Smooth muscle cell (in vitro differentiated cells): ENCODE measurements at regions not wholly inside any gene's neighbourhood (a gene's known extent, or its start where the extent isn't known, plus 50 kb on each side); places are given as distances from the start of the nearest gene placed in this dataset.

ENCODE experiments used
- DNase-seq: peaks from one replicate; lab custom pipeline; 2025; ENCODE audit not compliant: unreplicated experiment; lab: John Stamatoyannopoulos, UW
- H2AFZ ChIP-seq: fragments of 200-600 bp; sonication (generic); 2 replicates; pipeline ENCODE4 v1.6.0; 2016; ENCODE audit warnings: antibody characterized with exemption, low read depth, mild to moderate bottlenecking
- H3F3A ChIP-seq: fragments of 200-600 bp; sonication (generic); 2 replicates; pipeline ENCODE4 v1.6.0; 2017; ENCODE audit warnings: antibody characterized with exemption, low read depth
- H3K27ac ChIP-seq: fragments of 200-600 bp; sonication (generic); 2 replicates; pipeline ENCODE4 v1.5.1; 2016; ENCODE audit warnings: low read depth, mild to moderate bottlenecking
- H3K27me3 ChIP-seq: fragments of 200-600 bp; sonication (generic); 2 replicates; pipeline ENCODE4 v1.6.1; 2016; ENCODE audit warnings: low read depth, mild to moderate bottlenecking
- H3K36me3 ChIP-seq: fragments of 200-600 bp; sonication (generic); 2 replicates; pipeline ENCODE4 v1.5.1; 2016; ENCODE audit warnings: low read depth
- H3K4me1 ChIP-seq: fragments of 200-600 bp; sonication (generic); 2 replicates; pipeline ENCODE4 v1.5.1; 2016; ENCODE audit warnings: low read depth
- H3K4me2 ChIP-seq: fragments of 200-600 bp; sonication (generic); 2 replicates; pipeline ENCODE4 v1.6.0; 2016; ENCODE audit warnings: mild to moderate bottlenecking
- H3K4me3 ChIP-seq: fragments of 200-600 bp; sonication (generic); 2 replicates; pipeline ENCODE4 v1.5.1; 2016; ENCODE audit warnings: mild to moderate bottlenecking
- H3K79me2 ChIP-seq: fragments of 200-600 bp; sonication (generic); 2 replicates; pipeline ENCODE4 v1.6.0; 2016; ENCODE audit warnings: low read depth, mild to moderate bottlenecking
- H3K9ac ChIP-seq: fragments of 200-600 bp; sonication (generic); 2 replicates; pipeline ENCODE4 v1.6.0; 2016; ENCODE audit warnings: low read depth
- H3K9me3 ChIP-seq: fragments of 200-600 bp; sonication (generic); replicated peaks from 2 replicates; pipeline ENCODE4 v1.5.1; 2016; ENCODE audit warnings: low read depth
- H4K20me1 ChIP-seq: fragments of 200-600 bp; sonication (generic); 2 replicates; pipeline ENCODE4 v1.6.0; 2016; ENCODE audit warnings: low read depth
- WGBS: methylation state at CpG from one replicate; pipeline ENCODE4 v1.1.7; 2016; ENCODE audit warnings: low lambda C conversion rate; 5-methylcytosine and 5-hydroxymethylcytosine counted together
- TF ChIP-seq, protein P1 (sequence below): fragments of 200-600 bp; sonication (generic); IDR thresholded peaks from 2 replicates; pipeline ENCODE4 v1.5.1; 2017; ENCODE audit warnings: borderline replicate concordance, mild to moderate bottlenecking, antibody characterized with exemption; ENCODE audit not compliant: insufficient read depth, poor library complexity, severe bottlenecking

DNA sequence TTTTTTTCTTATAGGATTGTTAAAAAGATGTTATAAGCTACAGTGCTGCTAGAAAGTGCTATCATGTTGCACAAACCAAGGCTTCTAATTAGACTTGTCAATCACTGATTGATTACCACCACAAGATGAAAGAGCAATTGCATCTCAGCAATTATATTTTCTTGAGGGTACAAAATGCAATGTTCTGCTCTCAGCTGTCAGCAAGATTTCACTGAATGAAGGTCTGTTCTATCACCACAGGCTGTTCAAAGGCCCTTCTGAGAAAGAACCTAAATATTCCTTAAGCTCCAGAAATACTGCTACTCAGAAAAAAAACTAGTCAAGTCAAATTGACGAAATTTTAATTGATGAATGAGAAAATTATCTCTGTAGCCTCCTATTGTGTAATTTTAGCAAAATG is 301.9 kb upstream of the KYNU start:
- Histone ChIP-seq H3K4me3 (no peak overlapping the region), H3K36me3 (no peaks in the 10 kb centered on the region), H3K9me3 (no peaks in the 10 kb centered on the region), H3K4me1 (no peaks in the 10 kb centered on the region), H3K27me3 (no peaks in the 10 kb centered on the region), H3K79me2 (no peaks in the 10 kb centered on the region), H2AFZ (no peak overlapping the region), H3K4me2 (no peak overlapping the region), H3K9ac (no peak overlapping the region), H4K20me1 (no peaks in the 10 kb centered on the region), H3F3A (no peaks in the 10 kb centered on the region), H3K27ac (no peak overlapping the region)
- DNase-seq, result no peak
- WGBS, result 54% methylated on average over 1 of the region's 1 CpG
- TF ChIP-seq, protein P1, sequence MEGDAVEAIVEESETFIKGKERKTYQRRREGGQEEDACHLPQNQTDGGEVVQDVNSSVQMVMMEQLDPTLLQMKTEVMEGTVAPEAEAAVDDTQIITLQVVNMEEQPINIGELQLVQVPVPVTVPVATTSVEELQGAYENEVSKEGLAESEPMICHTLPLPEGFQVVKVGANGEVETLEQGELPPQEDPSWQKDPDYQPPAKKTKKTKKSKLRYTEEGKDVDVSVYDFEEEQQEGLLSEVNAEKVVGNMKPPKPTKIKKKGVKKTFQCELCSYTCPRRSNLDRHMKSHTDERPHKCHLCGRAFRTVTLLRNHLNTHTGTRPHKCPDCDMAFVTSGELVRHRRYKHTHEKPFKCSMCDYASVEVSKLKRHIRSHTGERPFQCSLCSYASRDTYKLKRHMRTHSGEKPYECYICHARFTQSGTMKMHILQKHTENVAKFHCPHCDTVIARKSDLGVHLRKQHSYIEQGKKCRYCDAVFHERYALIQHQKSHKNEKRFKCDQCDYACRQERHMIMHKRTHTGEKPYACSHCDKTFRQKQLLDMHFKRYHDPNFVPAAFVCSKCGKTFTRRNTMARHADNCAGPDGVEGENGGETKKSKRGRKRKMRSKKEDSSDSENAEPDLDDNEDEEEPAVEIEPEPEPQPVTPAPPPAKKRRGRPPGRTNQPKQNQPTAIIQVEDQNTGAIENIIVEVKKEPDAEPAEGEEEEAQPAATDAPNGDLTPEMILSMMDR, result no peak

DNA sequence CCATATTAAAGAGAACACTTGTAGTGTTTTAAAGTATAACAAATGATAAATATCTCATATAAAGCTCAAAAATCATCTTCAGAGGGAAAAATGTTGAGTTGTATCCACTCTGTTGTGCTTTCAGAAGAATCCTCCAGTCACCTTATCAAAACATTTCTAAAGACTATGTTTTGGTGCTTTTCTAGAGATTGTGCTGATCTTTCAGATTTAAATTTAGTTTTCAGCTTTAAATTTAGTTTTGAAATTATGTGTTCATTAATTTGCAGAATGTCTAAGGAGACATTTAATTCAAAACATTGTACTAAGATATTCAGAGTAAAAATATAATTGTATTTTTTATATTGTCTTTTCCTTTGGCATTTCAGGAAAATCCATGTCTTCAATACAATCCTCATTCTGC is 303.1 kb upstream of the KYNU start:
- no peak for DNase-seq
- Histone ChIP-seq H3K36me3 (no peaks in the 10 kb centered on the region), H3K9me3 (no peaks in the 10 kb centered on the region), H3K27me3 (no peaks in the 10 kb centered on the region), H2AFZ (no peak overlapping the region), H3K9ac (no peak overlapping the region), H3K79me2 (no peaks in the 10 kb centered on the region), H3K4me1 (no peaks in the 10 kb centered on the region), H3F3A (no peaks in the 10 kb centered on the region), H4K20me1 (no peaks in the 10 kb centered on the region), H3K27ac (no peak overlapping the region), H3K4me3 (no peak overlapping the region), H3K4me2 (no peak overlapping the region)
- TF ChIP-seq, protein P1, result no peak

DNA sequence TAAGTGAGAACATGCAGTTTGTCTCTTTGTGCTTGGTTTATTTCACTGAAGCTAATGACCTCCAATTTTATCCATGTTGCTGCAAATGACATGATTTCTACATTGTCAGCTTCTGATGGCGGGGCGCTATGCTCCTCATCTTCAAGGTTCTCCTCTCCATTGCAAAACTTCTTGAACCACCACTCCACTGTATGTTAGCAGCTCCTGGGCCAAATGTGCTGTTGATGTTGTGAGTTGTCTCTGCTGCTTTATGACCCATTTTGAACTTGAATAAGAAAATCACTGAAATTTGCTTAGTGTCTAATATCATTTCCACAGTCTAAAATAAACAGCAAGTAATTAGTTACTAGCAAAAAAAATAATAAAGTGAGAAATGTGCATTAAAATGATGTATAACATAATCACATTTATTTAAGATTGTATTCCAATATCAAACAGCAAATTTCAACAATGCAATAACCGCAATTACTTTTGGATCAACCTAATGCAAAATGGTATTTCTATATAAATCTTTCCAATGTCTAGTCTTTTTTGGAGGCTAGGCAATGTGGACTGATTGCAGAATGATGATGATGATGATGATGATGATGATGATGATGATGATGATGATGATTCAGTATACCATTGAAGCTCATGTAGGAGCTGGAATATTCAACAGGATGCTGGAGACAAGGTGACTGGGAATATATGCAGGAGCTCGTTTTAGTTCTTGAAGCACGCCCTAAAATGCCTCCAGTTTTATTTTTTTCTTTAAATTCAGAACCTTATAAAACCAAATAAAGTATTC is 304.9 kb upstream of the KYNU start:
- no peaks in the 10 kb centered on the region for H3F3A ChIP-seq
- H3K9ac ChIP-seq, result no peak overlapping the region
- H3K4me2 ChIP-seq, result no peak overlapping the region
- no peaks in the 10 kb centered on the region for H3K79me2 ChIP-seq
- TF ChIP-seq, protein P1, result no peak
- no peak overlapping the region for H3K4me3 ChIP-seq
- H3K27ac ChIP-seq, result no peak overlapping the region
- 95% methylated on average over 5 of the region's 5 CpGs for WGBS
- no peaks in the 10 kb centered on the region for H3K9me3 ChIP-seq
- H3K27me3 ChIP-seq, result no peaks in the 10 kb centered on the region
- no peak for DNase-seq
- no peaks in the 10 kb centered on the region for H3K4me1 ChIP-seq
- H3K36me3 ChIP-seq, result no peaks in the 10 kb centered on the region
- no peaks in the 10 kb centered on the region for H4K20me1 ChIP-seq
- no peak overlapping the region for H2AFZ ChIP-seq

DNA sequence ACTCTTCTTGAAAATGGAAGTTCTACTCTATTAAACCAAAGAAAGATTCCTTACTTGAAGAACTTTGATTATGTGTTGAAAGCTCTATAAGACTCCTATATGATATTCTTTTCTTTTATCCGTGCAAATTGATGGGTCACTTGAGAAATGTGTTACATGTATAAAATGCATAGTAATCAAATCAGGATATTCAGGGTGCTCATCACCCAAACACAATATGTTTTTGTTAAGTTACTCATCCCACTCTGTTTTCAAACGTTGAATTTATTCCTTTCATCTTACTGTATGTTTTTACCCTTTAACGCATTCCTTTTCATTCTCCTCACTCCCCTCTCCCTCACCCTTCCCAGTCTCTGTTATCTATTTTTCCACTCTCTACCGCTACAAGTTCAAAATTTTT is 305.5 kb upstream of the KYNU start:
- Histone ChIP-seq H3K4me2 (no peak overlapping the region), H3K27ac (no peak overlapping the region), H3K4me1 (no peaks in the 10 kb centered on the region), H3K9ac (no peak overlapping the region), H2AFZ (no peak overlapping the region), H3K4me3 (no peak overlapping the region), H3F3A (no peaks in the 10 kb centered on the region), H4K20me1 (no peaks in the 10 kb centered on the region), H3K9me3 (no peaks in the 10 kb centered on the region), H3K27me3 (no peaks in the 10 kb centered on the region), H3K79me2 (no peaks in the 10 kb centered on the region), H3K36me3 (no peaks in the 10 kb centered on the region)
- 87% methylated on average over 4 of the region's 4 CpGs for WGBS
- TF ChIP-seq, protein P1, result no peak
- DNase-seq, result no peak
